A549 (cell line): ENCODE measurements at regions not wholly inside any gene's neighbourhood (a gene's known extent, or its start where the extent isn't known, plus 50 kb on each side); places are given as distances from the start of the nearest gene placed in this dataset.

Experiments used
- BCL3 ChIP-seq: fragments of >200 bp; sonication (Bioruptor Twin); formaldehyde crosslinking; IDR thresholded peaks from 3 replicates; pipeline ENCODE4 v1.6.1; 2016
- CBX8 ChIP-seq: fragments of 200-600 bp; sonication (generic); IDR thresholded peaks from 2 replicates; pipeline ENCODE4 v1.6.1; 2016
- CHD4 ChIP-seq: fragments of 200-600 bp; sonication (generic); IDR thresholded peaks from 2 replicates; pipeline ENCODE4 v1.6.1; 2016; ENCODE audit warnings: antibody characterized with exemption, mild to moderate bottlenecking, borderline replicate concordance
- CTCF ChIP-seq: fragments of >200 bp; sonication (Bioruptor Twin); formaldehyde crosslinking; IDR thresholded peaks from 3 replicates; pipeline ENCODE4 v1.5.1; 2016
- ELK1 ChIP-seq: fragments of 150-350 bp; IDR thresholded peaks from 2 replicates; pipeline ENCODE4 v1.6.1; 2014; ENCODE audit warnings: low read depth, mild to moderate bottlenecking, low read length
- HMGXB4 ChIP-seq: fragments of 250-450 bp; sonication (Bioruptor Pico); IDR thresholded peaks from 2 replicates; pipeline ENCODE4 v1.5.0; 2021; ENCODE audit warnings: mild to moderate bottlenecking, moderate library complexity, borderline replicate concordance
- MAFK ChIP-seq: fragments of 450-650 bp; IDR thresholded peaks from 2 replicates; pipeline ENCODE4 v1.6.1; 2014; ENCODE audit not compliant: partially characterized antibody
- MAX ChIP-seq: IDR thresholded peaks from 2 replicates; pipeline ENCODE4 v1.6.1; 2012
- MYC ChIP-seq: IDR thresholded peaks from 2 replicates; pipeline ENCODE4 v1.6.1; 2012; ENCODE audit warnings: mild to moderate bottlenecking, inconsistent platforms, low read length, improper control_type of control experiment, borderline replicate concordance
- NR3C1 ChIP-seq: fragments of >200 bp; sonication (Bioruptor Twin); formaldehyde crosslinking; IDR thresholded peaks from 3 replicates; pipeline ENCODE4 v1.6.1; 2017
- POLR2A ChIP-seq: IDR thresholded peaks from 2 replicates; pipeline ENCODE4 v1.6.1; 2012; ENCODE audit warnings: mild to moderate bottlenecking, low read length
- RAD21 ChIP-seq, 2 experiments: fragments of >200 bp in 1 of 2; sonication (Bioruptor Twin) in 1 of 2; formaldehyde crosslinking in 1 of 2; IDR thresholded peaks in 1 of 2; conservative IDR thresholded peaks in 1 of 2; 2 replicates in 1 of 2; 3 replicates in 1 of 2; pipeline ENCODE4 v1.6.1; 2012 to 2018; ENCODE audit warnings: inconsistent platforms in 1 of 2
- SMC3 ChIP-seq: fragments of >200 bp; sonication (Bioruptor Twin); formaldehyde crosslinking; IDR thresholded peaks from 3 replicates; pipeline ENCODE4 v1.6.1; 2018; ENCODE audit warnings: inconsistent platforms
- TP53 ChIP-seq: fragments of 250-450 bp; sonication (Bioruptor Pico); IDR thresholded peaks from 2 replicates; pipeline ENCODE4 v1.5.0; 2021; ENCODE audit warnings: mild to moderate bottlenecking, moderate library complexity

- TF ChIP-seq POLR2A (no peak), MAX (peak; percentile 95), ELK1 (no peak), CTCF (0 out of 3 replicates have a peak, but pooled peaks have one; percentile 14), HMGXB4 (no peak), BCL3 (0 out of 3 replicates have a peak, but pooled peaks have one; percentile 16), CBX8 (no peak), SMC3 (no peak), RAD21 (conservative IDR thresholded peaks at IDR 0.05 in 1 of 2, IDR thresholded peaks at IDR 0.05 in 1 of 2) (peak in 1 of 2 experiments; percentile 33; a peak in 2 of 5 replicates), MAFK (no peak), MYC (peak; percentile 82), NR3C1 (no peak), CHD4 (no peak), TP53 (CRISPR knock-in tag) (no peak; the same call in 1 of the 2 replicates)
These were observed 66.9 kb downstream of the CTSL start for GRCh38 chr9:87792831-87793288.
